ELR (cell line): ENCODE measurements at regions not wholly inside any gene's neighbourhood (a gene's known extent, or its start where the extent isn't known, plus 50 kb on each side); places are given as distances from the start of the nearest gene placed in this dataset.

ENCODE experiments used
- DNase-seq: peaks from one replicate; pipeline ENCODE4 v3.0.0-alpha.2; 2015; ENCODE audit warnings: low read depth

DNA sequence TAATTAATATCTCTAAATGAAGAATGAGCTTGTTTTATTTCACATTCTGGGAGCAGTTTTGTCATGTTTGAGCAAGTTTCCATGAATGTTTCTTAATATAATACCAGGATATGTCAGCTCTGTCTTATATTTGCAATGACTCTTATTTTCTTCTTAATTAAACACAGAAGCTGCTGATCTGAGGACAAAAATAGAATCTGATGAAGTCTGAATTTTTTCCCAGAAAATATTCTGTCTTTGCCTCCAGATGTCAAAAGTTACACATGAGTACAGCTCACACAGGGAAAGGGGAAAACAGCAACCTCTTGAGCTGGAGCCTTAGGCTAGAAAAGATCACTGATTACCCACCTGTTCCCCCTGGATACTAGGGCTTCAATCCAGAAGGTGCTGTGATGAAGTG, 606.6 kb upstream of the SYT4 start:
- no peak for DNase-seq

DNA sequence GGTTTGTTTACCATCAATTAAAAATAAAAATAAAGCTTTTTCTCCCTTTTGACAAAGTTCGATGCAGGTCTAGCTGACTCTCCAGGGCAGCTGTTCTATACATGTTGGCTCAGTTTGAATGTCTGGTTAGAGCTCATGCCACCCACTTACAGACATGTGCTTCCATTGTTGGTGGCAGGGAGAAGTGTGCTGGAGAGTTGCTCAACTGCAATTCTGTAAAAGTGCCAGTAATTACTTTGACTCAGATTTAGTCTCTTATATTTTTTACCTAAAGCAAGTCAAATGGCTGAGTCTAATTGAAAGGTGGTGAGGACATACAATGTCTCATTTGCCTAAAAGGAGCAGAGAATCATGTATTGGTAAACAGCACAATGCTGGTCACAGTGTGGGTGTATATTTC, 609.1 kb upstream of the SYT4 start:
- DNase-seq: no peak

DNA sequence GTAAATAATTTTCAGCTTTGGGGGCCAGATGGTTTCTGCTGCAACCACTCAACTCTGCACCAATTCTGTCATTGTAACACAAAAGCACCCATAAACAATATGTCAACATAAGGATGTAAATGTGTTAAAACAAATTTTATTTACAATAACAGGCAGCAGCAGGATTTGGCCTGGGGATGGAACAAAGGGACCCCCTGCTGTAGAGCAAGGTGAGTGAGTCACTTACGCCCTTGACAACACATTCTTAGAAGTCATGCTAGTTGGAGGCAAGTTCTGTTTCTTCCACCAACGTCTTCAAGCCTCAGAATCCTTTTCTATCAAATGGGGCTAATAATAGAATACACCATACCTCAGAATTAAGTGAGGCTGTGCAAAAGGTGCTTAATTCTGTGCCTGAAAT, 610.2 kb upstream of the SYT4 start:
- DNase-seq: no peak

GRCh38 chr18:43888598-43888997, 611.3 kb upstream of the SYT4 start:
- DNase-seq: no peak

DNA sequence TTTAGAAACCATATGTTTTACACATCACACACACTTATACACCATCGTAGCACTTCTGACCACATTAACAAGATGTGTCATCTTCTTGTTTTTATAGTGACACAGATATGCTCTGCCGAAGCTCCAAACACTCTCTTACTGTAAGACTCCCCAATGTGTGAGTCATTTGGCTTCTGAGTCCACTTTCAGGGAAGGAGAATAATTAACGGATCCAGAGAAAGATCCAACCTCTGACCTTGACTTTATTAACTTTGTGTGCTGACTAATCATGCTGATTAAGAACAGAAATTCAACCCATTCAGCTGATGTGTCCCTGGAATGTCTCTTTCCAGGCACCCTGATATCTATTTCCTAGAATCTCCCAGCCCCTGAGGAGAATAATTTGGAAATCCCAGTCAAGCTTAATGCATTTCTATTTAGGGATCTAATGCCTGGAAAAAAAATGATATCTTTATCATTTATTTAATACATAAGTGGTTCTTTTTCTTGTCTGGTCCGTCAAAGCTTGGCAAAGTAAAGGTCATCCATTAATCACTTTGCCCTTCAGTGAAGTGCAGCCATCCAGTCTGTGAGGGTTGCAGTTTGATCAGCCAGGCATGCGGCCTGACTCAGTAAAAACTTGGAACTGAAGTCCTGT, 615.8 kb upstream of the SYT4 start:
- DNase-seq: peak; percentile 60

- no peak for DNase-seq
These were observed 627.0 kb upstream of the SYT4 start for GRCh38 chr18:43904209-43904837.

GRCh38 chr18:43914018-43914417, 636.7 kb upstream of the SYT4 start:
- no peak for DNase-seq

DNA sequence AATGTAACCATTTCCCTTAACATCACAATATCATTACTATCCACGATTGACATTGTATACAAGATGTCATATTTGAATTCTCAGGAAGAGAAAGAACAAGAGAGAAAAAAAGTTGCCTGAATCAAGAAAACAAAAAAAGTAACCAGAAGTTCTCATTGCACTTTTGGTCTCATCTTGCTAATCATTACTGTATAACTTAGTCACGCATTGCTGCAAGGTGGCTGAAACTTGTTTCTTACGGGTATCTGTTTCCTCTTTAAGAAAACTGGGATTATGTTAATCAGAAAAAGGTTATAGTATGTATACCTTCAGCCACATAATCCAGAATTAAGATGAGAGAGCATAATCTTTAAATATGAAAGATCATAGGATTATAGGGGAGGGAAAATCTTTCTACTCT, 639.7 kb upstream of the SYT4 start:
- DNase-seq: no peak

DNA sequence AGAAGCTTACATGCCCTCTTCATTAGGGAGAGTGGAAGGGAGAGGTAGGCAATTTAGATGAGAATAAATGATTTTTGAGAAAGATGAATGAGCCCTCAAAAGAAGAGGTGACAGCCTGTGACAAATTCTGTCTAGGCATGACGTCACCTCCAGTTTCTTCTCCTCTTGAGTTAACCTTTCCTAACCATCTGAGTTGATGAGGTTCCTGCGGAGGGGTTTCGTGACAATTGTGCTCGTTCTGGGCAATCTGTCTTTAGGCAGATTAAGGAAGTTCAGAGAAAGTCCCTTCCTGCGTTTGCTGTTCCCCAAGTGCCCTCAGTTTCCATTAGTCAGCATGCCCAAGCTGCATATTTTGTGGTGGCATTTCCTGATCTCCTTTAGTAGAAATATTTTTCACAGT, 640.2 kb upstream of the SYT4 start:
- DNase-seq: no peak

DNA sequence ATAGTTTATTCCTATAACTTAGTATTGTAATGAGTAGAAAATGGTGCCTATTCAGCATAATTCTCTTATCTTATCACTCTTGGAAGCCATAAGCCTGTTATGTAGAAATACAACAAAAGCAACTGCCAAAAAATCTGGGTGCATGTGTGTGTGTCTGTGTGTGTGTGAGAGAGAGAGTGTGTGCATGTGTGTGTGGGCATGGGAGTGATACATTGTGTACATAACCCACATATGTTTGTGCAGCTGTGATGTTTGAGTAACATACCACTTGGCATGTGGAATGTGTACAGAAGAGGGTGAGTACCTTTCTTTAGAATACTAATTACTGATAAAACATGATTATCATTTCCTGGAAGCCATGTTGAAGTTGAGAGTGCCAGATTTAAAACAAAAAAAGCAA, 642.3 kb upstream of the SYT4 start:
- no peak for DNase-seq

- no peak for DNase-seq
These were observed 654.1 kb upstream of the SYT4 start for GRCh38 chr18:43931439-43931838.

DNA sequence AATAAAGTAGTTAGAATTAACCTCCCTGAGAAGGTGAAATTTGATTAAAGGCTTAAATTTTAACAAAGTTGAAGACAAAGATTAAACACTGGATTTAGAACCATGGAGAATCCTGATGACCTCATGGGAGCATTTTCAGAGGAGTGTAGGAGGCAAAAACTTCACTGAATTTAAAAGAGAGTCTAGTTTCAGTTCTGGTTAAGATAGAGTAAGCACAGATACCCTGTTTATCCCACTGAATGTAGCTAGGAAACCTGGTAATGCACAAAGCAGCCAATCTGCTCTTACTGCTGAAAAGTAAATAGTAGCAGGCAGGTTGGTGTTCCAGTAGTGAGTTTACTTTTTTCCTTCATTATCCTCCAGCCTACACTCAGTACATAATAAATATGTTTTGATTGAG, 654.9 kb upstream of the SYT4 start:
- DNase-seq: no peak

DNA sequence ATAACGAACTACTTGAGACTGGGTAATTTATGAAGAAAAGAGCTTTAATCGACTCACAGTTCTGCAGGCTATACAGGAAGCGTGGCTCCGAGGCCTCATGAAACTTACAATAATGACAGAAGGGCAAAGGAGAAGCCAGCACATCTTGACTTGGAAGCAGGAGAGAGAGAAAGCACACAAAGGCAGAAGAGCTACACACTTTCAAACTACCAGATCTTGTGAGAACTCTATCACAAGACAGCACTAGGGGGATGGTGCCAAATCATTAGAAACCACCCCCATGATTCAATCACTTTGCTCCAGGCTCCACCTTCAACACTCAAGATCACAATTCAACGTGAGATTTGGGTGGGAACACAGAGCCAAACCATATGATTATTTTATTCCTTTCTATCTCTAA, 655.9 kb upstream of the SYT4 start:
- DNase-seq: no peak

DNA sequence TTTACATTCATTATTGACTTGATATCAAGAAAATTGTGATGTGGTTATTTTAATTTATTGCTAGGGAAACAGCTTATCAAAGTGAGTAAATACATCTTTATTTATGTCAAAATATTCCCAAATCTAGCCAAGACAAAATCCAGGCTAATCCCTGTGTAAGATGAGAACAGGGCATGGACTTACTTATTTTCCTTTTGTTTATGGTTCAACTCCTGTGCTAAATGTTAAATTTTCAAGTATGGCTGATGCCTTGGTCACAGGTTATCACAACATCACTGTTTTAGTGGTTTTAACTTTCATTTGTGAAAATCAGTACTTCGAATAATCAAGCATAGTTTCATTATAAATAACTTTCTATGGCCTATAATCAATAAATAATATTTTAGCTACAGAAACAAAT, 657.0 kb upstream of the SYT4 start:
- no peak for DNase-seq

GRCh38 chr18:43934781-43935471, 657.6 kb upstream of the SYT4 start:
- no peak for DNase-seq

DNA sequence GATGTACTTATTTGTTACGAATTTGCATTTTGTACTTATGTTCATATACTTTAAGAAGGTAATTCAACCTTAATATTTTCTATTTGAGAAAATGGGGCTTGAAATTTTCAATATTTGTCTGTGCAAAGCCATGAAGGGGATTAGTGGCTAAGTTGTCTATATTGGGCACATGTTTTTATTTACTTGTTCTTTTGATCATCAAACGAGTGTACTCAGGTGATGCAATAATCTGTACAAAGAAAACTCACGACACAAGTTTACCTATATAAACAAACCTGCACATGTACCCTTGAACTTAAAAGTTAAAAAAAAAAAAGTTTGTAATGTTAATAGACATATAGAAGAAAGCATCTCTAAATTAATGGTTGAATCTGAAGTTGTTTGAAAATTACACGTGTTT, 658.9 kb upstream of the SYT4 start:
- DNase-seq: no peak

DNA sequence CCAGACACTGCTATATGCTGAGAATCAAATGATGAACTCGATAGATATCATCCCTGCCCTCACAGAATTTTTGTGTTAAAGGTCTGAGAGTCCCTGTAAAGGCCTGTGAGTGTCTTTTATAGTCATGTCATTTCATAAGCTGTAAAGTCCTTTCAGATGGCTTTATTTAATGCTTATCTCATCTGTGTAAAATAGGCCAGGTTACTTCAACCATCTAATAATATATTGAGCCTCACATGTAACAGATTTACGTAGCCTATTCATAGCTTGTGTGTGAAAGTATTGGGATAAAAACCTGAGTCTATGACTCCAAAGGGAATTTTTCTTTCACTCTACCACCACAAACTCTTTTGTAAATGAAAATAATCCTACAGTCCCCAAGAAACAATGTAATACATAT, 672.0 kb upstream of the SYT4 start:
- DNase-seq: no peak

DNA sequence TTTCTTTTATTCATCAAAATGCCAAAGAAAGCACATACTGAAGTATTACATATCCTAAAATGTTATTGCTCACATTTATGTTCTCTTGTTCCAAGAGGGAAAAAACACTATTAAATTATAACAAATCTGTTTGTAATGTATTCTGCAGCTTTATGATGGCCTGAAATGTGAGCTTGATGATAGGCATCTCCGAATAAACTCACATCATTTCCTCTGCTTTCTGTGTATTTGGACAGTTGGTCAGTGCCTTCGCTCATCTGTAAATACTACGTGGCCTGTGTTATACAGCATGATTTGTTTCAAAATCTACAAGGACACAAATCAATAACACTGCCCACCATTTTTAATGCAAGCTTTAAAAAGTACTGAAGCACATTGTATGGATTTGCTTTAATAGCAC, 672.8 kb upstream of the SYT4 start:
- no peak for DNase-seq

- DNase-seq: no peak
These were observed 675.1 kb upstream of the SYT4 start for GRCh38 chr18:43952398-43952797.

GRCh38 chr18:43961722-43962121, 684.4 kb upstream of the SYT4 start:
- no peak for DNase-seq

GRCh38 chr18:43964666-43965065, 687.4 kb upstream of the SYT4 start:
- DNase-seq: no peak

DNA sequence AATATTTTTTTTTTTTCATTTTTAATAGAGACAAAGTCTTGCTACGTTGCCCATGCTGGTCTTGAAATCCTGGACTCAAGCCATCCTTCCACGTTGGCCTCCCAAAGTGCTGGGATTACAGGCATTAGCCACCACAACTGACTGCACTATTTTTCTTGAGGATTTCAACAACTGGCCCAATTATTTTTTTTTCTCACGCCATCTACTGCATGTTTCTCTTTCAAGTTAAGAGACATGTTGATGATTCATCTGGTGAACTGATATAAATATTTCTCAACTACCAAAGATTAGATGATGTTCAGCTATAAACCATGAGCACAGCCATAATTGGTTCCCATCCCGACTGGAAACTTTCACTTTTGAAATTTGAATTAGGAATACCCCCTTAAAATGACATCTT, 688.4 kb upstream of the SYT4 start:
- DNase-seq: no peak

- DNase-seq: peak; percentile 33
These were observed 693.4 kb upstream of the SYT4 start for GRCh38 chr18:43970656-43971055.

GRCh38 chr18:43978174-43978573, 700.9 kb upstream of the SYT4 start:
- no peak for DNase-seq
